HG03439 (cell line): ENCODE measurements at regions not wholly inside any gene's neighbourhood (a gene's known extent, or its start where the extent isn't known, plus 50 kb on each side); places are given as distances from the start of the nearest gene placed in this dataset.

Experiments
- ATAC-seq: cut with Tn5 transposase; IDR thresholded peaks from one replicate; pipeline ENCODE4 v1.9.1; 2021; ENCODE audit warnings: mild to moderate bottlenecking, moderate library complexity; ENCODE audit not compliant: unreplicated experiment

- ATAC-seq: no peak
These were observed 102.6 kb upstream of the GIMD1 start for GRCh38 chr4:106471151-106471550.

- no peak for ATAC-seq
These were observed 95.0 kb upstream of the GIMD1 start for GRCh38 chr4:106463622-106464021.

- no peak for ATAC-seq
These were observed 86.0 kb upstream of the GIMD1 start for GRCh38 chr4:106454581-106454980.

GRCh38 chr4:106454021-106454420 lies 85.4 kb upstream of the GIMD1 start:
- ATAC-seq: no peak

- ATAC-seq: no peak
These were observed 82.5 kb upstream of the GIMD1 start for GRCh38 chr4:106451091-106451490.

GRCh38 chr4:106450249-106450648 lies 81.7 kb upstream of the GIMD1 start:
- no peak for ATAC-seq

GRCh38 chr4:106444557-106444956 lies 76.0 kb upstream of the GIMD1 start:
- ATAC-seq: no peak

GRCh38 chr4:106430797-106431196 lies 62.2 kb upstream of the GIMD1 start:
- ATAC-seq: no peak

- no peak for ATAC-seq
These were observed 61.3 kb upstream of the GIMD1 start for GRCh38 chr4:106429885-106430284.

GRCh38 chr4:106426069-106426468 lies 57.5 kb upstream of the GIMD1 start:
- no peak for ATAC-seq

GRCh38 chr4:106425576-106425975 lies 57.0 kb upstream of the GIMD1 start:
- ATAC-seq: no peak

- no peak for ATAC-seq
These were observed 55.8 kb upstream of the GIMD1 start for GRCh38 chr4:106424426-106424825.

- no peak for ATAC-seq
These were observed 55.2 kb upstream of the GIMD1 start for GRCh38 chr4:106423791-106424190.

GRCh38 chr4:106422766-106423165 lies 54.2 kb upstream of the GIMD1 start:
- no peak for ATAC-seq

GRCh38 chr4:106421441-106422296 lies 53.1 kb upstream of the GIMD1 start:
- no peak for ATAC-seq

GRCh38 chr4:106418444-106418843 lies 49.9 kb upstream of the GIMD1 start:
- no peak for ATAC-seq
